ENCODE measurements at regions not wholly inside any gene's neighbourhood (a gene's known extent, or its start where the extent isn't known, plus 50 kb on each side); places are given as distances from the start of the nearest gene placed in this dataset.

- DNase-seq: no peak
These were observed 358.0 kb downstream of the ENC1 start for GRCh38 chr5:74282490-74282889.

GRCh38 chr5:74281166-74281565, 359.4 kb downstream of the ENC1 start:
- DNase-seq: peak; percentile 87 to 89

GRCh38 chr5:74280306-74280705, 360.2 kb downstream of the ENC1 start:
- no peak for DNase-seq

- no peak for DNase-seq
These were observed 361.3 kb downstream of the ENC1 start for GRCh38 chr5:74279244-74279643.

DNA sequence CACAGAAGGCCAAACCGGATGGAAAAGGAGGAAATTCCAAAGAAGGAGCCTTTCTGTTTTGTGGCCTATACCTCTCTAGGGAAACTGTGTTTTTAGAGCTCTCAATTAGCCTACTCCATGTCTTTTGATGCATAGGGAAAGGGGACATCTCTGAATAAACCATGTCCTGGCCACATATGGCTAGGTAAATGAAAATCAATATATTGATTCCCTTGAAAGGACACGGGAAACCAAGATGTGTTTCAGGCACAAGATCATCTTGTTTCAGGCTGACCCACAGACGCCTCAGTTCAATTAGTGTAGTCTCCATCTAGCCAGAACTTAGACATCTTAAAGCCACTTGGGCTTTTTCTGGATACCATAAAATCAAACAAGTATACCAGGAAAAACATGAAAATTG, 363.1 kb downstream of the ENC1 start:
- DNase-seq: no peak

- DNase-seq: no peak
These were observed 365.1 kb downstream of the ENC1 start for GRCh38 chr5:74275171-74275992.

- DNase-seq: no peak
These were observed 366.2 kb downstream of the ENC1 start for GRCh38 chr5:74274326-74274725.

DNA sequence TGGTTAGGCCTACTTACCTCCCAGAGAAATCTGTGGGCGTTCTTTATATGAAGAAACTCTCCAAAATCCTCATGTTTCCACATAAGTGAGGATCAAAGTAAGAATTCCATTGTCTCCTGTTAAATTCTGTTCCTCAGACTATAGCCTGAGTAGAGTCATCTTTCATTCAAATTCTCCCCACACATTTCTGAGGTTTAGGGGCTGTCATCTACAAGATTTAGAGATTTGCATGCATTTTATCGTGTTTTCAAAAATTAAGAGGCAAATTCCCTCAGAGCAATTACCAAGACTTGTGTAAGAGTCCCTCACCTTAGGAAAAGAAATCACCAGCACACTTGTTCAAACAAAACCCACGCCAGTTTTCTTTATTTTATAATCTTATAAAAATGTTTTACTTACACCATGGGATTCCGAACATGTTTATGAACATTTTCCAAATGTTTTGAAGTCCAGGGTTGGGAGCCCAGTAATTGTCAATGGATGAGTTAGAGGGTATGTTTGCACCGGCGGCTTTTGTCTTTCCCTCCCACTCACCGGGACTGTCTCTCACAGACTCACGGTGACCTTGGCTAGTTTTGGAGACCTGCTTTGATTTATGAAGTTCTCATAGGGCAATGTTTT, 367.6 kb downstream of the ENC1 start:
- no peak for DNase-seq

DNA sequence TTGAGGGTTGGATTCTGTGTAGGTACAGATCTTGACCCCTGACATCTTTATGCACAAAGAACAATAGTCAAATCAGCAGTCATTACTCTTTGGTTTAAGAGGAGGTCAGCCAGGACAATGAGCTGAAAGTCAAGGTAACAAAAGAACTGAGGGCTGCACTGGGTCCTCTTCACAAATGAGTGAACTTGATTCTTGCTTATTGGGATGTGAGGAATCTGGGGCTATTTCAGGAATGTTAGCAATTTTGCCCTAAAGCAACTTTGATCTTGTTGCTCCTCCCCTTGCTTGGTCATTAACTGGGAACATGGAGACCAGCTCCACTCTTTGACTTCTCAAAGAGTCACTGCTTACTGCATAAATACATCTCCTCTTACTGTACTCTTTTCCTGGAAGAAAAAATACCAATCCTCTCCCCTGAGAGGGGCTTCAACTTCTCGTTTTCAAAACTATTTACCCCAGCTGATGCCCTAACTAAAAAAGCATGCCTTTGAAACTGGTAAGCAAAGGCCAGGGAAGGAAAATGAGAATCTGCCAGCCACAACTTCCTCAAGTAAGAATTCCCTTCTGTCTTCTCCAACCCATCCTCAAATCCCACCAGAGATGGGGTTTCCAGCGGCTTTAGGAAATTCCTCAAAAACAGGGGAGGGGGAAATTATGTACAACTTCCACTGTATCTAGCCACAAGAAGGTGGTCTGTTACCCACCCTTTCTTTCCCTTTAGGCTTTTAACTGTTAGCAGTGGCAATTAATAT, 368.3 kb downstream of the ENC1 start:
- DNase-seq: no peak

GRCh38 chr5:74268297-74268696, 372.2 kb downstream of the ENC1 start:
- DNase-seq: no peak

DNA sequence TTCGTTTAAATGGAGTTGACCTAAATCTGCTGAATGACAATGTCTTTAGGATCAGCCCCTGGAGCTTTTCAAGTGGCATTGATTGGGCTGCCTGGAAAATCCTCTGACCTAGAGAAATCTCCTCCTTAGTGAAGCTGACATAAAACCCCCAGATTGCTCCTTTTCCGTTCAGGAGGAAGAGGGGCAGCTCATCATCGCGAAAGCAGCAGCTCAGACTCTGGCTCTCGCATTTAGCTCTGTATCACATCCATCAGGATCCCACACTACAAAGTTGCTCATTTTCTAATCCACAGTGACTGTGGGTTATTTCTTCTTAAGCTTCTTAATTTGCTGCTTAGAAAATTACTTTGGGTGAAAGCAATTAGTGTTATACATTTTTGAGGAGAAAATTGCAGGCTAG, 373.7 kb downstream of the ENC1 start:
- no peak for DNase-seq

- DNase-seq: no peak
These were observed 374.4 kb downstream of the ENC1 start for GRCh38 chr5:74266132-74266531.

DNA sequence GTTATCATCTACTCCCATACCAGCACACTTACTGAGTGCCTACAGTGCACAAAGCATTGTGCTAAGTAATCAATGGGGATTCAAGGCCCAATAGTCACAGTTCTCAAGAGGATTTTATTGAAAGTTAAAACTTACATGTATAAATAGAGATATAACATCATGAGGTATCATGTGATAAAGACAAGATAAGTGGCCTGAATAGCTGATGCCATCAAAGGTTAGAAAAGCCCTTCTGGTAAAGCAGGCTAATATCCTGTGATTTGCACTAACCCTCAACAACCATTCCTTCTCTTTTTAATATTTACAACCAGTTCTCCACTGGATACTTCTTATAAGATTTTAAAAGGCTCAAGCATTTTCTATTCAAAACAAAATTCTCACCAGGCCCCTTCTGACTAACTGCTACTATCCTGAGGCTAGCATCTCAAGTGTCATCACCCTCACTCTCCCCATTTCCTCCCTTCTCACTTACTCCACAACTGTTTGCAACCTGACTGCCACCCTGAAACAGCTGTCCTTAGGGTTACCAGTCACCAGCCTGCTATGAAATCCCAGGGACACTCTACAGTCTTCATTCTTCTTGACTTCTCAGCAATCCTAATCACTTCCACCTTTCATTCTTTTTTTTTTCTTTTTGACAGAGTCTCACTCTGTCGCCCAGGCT, 377.9 kb downstream of the ENC1 start:
- DNase-seq: no peak

DNA sequence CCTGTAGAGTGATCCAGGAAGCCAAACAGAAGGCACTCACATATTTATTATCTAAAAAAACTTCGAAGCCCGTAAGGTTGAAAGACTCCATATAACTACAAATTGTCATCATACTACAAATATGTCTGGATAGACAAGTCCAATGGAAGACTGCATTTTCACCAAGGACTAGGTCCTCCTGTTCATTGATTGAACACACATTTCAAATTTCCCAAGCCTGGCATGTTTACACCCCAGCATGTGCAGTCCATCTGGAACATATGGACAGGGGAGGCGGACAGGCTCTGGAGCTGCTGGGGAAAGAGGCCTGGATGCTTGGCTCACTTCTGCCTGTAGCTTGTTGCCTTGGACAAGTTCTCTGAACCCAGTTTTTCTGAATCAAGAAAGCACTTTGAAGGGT, 378.7 kb downstream of the ENC1 start:
- DNase-seq: no peak

- no peak for DNase-seq
These were observed 379.1 kb downstream of the ENC1 start for GRCh38 chr5:74261421-74261820.

GRCh38 chr5:74259572-74259971, 381.0 kb downstream of the ENC1 start:
- DNase-seq: no peak

GRCh38 chr5:74258314-74258665, 382.2 kb downstream of the ENC1 start:
- DNase-seq: no peak

DNA sequence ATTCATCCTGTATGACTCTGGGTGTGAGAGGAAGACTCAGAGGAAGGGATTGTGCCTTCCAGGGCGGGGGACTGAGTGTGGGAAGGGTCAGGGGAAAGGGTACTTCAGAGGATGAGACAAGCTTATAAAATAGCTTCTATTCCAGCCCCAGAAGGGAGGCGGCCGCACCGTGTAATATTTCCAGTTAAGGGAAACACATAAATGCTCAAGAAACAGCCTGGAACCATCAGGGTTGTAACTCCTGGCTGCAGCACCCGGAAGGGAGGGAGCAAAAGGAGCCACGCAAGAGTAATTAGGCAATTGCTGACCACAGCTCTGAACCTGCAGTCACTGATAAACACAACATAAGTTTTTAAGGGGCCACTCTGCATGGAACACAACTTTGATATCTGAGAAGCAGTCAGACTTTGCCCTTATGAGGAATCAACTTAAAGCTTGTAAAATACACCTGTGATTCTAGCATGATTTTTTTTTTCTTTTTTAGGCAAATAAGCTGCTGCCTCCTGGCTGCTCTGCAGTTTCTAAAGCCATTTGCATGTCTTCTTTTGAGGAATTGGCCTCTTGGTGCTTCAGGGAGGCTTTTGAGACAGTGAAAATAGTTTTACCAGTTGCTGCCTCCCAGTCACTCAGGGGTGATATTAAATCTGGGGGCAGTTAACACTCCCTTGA, 382.7 kb downstream of the ENC1 start:
- DNase-seq: no peak

DNA sequence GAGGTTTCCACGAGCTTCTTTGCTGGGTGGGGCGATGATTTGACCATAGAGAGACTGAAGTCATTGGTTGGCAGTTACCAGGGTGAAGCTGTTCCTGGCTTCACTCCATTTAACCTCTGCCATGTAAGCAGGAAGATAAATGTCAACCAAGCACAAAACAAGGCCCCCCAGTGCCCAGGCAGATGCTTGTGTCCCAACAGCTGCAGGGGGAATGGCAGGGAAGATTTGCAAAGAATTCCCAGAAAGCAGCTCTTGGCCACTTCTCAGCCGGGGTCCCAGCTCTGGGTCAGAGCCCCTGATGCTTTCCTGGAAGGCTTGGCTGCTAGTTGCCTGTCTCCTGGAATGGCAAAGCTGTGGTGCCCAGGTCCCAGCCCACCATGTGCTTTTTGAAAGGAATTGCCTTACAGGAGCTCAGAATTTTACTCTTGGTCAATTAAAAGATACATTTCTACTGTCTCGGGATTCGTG, 383.4 kb downstream of the ENC1 start:
- no peak for DNase-seq

DNA sequence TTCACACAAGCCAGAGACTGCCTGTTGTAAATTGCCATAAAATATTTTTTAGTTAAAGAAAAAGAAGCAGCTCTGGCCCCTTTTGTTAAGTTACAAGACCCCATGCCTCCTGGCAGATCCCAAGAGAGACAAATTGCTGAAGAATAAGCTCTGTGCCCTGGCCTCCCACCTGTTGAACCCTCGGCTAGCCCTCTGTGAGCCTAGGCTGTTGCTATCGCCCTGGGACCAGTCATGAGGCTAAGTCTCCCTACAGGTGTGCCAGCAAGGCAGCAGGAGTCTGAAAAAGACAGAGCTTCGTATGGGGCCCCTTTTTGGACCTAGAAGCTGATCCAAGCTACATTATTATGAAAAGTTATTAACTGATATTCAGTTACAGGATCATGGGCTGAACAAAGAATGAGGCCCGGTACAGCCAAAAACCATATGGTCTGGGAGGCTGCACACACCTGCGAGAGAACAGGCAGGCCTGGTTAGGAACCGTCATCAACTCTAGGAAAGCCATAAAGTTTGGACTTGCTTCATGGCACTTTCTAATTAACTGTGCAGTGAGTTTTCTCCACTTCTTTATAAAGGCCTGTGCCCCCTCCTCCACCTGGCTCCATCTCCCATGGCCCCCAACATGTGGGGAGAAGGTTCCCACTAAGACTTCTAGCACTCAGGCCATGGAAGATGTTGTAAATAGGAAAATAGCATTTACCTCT, 384.7 kb downstream of the ENC1 start:
- DNase-seq: no peak

DNA sequence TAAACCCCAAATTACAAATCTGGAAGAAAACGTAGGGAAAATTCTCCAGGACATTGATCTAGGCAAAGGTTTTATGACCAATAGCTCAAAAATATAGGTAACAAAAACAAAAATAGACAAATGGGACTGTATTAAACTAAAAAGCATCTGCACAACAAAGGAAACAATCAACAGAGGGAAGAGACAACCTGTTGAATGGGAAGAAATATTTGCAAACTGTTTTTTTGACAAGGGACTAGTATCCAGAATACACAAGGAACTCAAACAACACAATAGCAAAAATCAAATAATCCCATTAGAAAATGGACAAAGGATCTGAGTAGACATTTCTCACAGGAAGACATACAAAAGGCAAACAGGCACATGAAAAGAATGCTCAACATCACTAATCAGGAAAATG, 386.3 kb downstream of the ENC1 start:
- DNase-seq: no peak

- no peak for DNase-seq
These were observed 388.5 kb downstream of the ENC1 start for GRCh38 chr5:74252044-74252443.
